ENCODE measurements at regions not wholly inside any gene's neighbourhood (a gene's known extent, or its start where the extent isn't known, plus 50 kb on each side); places are given as distances from the start of the nearest gene placed in this dataset.

DNA sequence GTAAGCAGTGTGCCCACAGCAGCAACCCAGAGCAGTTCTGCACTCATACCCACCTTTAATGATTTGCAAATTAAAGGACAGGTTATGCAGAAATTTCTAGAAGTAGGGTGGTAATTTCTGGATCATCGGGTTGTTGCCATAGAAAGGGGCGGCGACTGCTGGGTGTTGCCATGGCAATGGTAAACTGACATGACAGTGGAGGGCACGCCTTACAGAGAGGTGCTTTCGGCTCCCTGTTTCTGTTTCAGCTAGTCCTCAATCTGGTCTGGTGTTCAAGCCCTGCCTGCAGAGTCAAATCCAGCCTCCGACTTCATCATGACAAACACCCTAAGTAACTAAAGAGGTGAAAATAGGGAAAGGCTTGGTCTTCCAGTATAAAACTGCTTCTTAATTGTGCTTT is 667.7 kb downstream of the SOCS6 start:
- no peak for TF ChIP-seq CTCF (IDR thresholded peaks at IDR 0.05)
- TF ChIP-seq POLR2A (IDR thresholded peaks at IDR 0.05), result no peak
- TF ChIP-seq EP300 (IDR thresholded peaks at IDR 0.05), result no peak

Data from tibial nerve (tissue), 4 donors.